CD4-positive, alpha-beta T cell treated with Interleukin-15 for 1 hour (primary cell): ENCODE measurements at regions not wholly inside any gene's neighbourhood (a gene's known extent, or its start where the extent isn't known, plus 50 kb on each side); places are given as distances from the start of the nearest gene placed in this dataset.

ENCODE experiments used
- DNase-seq: peaks from one replicate; pipeline ENCODE4 v3.0.0-alpha.2; 2020

DNA sequence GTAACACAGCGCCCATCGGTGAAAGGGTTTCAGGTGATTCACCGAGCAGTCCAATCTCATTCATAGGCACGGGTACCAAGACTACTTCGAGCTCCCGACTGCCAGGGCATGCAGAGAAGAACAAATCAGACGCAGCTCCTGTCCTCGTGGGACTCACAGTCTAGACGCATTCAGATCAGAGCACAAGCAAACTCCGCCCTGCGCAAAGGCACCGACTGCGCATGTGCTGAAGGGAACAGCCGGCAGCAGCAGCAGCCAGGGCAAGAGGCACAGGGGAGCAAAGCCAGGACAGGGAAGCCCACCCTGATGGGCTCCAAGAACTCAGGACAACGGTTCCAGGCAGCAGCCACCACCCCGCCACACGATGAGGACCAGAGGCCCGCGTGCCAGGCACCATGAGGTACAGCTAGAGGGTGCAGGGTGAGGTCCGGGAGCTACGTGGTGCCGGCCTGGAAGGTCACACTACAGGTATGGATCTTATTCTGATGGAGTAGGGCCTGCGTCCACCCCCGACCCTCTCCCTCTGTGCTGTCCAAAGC is 315.7 kb downstream of the FOXL1 start:
- DNase-seq = no peak

DNA sequence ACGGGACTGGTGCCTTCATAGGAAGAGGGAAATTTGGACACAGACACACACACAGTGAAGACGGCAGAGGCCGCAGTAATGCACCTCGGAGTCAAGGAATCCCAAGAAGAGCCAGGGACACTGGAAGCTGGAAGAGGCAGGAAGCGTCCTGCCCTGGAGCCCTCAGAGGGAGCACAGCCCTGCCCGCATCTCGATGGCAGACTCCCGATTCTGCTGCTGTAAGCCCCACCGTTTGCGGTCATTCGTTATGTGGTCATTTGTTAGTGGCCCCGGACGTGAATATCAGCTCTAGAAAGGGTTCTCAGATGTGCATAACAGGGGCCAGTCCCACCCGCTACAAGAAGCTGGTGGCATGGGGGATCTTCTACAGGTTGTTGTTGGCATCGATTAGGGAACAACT is 316.6 kb downstream of the FOXL1 start:
- DNase-seq = no peak

DNA sequence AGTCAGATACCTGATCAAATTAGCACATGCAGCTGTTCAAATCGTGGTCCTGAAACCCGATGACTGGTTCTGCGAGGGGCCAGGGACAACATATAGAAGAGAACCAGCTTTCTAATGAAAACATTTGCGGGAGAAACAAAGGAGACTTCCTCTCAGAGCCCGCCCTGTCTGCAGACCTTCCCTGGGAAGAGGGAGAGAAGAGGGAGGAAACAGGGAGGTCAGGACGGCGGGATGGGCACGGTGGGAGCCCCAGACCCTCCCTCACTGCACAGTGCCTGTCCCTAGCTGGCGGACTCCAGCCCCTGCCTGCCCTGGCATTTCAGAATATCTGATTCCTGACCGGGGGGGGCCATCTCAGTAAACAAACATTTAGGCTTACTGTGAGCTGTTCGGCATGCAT is 317.3 kb downstream of the FOXL1 start:
- no peak for DNase-seq

DNA sequence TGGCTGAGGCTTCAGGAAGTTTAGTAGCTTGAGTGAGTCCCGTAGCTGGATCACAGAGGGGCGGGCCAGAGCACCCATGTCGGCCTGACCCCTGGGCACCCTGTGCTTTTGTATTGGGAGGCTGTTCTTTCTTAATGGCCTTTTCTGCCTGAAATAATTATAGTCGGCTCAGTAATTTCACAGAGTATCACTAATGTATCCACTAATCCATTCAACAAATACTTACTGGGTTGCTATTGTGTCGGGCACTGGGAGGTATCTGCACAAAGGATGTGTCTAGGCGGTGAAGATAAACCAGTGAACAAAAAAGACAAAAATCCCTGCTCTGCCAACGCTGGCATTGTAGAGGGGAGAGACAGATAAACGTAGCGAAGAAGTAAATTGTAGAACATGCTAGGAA is 318.6 kb downstream of the FOXL1 start:
- no peak for DNase-seq

DNA sequence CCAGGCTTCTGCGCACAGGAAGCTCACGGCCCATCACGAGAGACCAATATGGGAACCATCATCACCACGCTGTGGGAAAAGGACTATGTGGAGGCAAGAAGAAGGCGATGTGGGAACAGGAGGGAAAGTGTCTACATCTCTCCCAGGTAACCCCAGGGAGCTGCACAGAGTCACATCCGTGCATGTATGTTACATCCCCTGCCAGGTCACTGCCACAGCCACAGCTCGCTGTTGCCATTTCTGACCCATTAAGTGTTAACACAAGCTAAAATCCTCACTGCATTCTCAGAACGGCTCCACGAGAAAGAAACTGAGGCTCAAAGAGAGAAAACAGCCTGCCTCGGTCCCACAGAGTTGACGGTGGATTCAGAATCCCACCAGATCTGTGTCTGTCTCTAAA is 319.1 kb downstream of the FOXL1 start:
- no peak for DNase-seq

DNA sequence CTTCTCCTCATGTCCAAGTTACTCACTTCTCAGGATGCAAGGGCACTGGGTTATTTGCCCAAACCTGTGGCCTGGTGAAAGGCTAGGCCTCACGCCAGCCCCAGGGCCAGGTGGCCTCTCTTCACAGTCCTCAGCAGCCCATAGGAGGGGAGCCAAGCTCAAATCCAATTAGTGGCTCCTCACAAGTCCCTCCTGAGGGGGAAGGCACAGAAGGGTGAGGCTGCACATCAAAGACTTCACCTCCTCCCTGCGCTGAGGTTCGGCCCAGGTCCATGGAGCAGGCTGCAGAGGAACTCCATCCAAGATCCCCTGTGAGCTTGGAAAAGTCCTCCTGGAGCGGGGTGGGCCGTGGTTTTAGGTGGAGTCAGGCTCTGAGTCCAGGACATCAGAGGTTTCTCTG is 320.0 kb downstream of the FOXL1 start:
- no peak for DNase-seq

DNA sequence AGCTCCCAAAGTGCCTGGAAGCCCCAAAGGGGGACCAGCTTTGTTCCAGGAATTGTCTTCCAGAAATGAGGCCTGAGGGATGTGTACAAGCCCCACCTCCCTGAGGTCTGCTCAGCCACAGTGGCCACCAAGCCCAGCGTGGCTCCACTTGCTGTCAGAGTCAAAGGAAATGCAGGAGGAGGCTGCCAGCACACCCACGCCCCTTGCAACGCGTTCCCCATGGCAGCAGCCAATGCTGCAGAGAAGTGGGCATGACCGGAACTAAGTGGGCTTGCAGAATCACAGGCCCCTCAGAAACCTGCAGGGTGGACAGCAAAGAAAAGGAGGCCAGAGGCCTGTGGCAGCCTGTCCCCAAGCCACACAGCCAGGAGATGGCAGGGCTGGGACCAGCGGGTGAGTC is 320.8 kb downstream of the FOXL1 start:
- DNase-seq = no peak

DNA sequence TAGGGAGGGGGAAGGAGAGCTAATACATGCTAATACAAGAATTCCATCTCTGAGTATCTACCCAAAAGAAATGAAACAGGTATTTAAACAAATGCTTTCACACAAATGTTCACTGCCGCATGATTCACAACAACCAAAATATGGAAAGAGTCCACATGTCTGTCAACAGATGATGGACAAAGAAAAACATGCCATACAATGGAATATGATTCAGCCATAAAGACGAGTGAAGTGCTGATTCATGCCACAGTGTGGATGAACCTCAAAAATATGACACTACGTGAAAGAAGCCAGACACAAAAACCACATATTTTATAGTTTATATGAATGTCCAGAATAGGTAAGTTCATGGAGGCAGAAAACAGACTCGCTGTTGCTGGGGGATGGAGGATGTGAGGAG is 321.4 kb downstream of the FOXL1 start:
- no peak for DNase-seq

DNA sequence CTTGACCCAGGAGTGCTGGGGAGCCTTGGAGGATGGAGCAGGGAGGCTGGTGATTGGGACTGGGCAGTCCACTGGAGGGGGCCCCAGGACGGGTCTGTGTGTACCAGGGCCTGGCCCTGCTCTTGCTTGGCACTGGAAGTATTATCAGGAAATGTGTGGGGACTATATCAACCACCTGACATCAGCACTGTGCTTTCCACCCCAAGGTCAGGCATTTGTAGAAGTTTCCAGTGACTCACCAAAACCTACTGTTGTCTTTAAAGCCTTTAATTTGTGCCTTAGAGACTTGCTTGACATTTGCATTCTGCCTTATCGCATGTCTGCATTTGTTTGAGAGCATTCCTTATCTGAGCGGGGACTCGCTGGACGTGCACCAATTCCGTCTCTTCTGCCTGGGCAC is 323.1 kb downstream of the FOXL1 start:
- no peak for DNase-seq

DNA sequence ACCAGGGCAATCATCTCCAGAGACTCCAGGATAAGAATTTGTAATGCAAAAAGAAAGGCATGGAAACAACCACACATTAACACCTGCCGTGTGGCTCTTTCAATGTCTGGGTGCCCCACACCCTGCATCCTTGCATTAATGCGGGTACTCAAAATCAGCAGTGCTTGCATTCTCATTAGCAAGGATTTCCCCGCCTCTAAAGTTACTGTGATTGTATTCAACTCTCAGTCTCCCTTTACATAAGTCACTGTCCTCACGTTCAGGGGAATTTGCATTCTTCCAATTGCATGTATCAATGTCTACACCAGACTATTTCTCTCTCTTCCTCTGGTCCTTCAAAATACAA is 324.3 kb downstream of the FOXL1 start:
- no peak for DNase-seq

DNA sequence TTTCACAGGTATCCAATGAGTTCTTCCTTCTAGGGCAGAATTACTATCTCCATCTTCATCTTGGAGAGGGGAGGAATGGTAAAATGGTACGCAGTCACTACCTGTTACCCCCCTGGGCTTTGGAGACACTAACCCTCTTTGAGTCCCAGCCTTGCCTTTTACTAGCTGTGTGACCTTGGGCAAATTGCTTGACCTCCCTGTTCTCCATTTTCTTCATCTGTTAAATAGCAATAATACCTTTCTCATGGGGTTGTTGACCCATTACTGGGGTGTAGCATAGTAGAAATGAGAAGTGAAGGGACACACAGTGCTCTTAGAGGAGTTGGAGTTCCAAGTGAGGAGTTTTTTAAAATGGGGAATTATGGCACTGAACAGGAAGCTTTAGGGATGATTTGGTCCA is 324.7 kb downstream of the FOXL1 start:
- no peak for DNase-seq

DNA sequence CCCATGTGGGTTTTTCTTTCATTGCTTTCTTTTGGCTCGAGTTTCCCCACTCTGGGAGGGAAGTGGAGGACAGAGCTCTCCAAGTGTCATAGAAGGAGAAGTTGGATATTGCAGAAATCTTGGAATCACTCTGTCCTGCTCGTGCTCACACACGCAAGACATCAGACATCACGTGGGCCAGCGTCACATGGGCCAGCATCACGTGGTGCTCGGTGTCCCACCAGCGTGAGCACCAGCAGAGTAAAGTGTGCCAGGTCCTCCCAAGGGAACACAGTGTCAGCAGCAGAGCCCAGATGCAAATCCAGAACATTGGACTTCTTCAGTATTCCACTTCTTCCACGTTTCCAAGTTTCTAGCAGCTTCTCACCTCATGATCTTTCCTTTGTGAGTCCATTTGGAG is 327.0 kb downstream of the FOXL1 start:
- DNase-seq = no peak

DNA sequence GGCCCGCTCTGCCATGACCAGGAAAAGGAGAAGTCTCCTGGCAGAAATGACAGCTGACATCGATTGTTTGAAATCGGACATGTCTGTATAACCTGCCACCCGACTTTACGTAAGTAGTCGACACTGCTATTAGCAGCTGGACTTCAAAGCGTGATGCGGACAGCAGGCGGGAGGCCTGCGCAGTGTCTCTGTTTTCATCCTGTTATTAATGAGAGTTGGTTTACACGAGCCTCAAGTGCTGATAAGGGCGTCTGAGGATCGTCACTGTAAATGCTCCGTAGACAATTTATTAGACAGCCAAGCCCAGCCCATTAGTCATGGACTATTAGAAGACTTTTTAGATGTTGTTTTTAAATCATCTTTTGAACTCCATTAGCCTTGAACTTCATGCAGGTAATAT is 328.3 kb downstream of the FOXL1 start:
- DNase-seq = no peak

DNA sequence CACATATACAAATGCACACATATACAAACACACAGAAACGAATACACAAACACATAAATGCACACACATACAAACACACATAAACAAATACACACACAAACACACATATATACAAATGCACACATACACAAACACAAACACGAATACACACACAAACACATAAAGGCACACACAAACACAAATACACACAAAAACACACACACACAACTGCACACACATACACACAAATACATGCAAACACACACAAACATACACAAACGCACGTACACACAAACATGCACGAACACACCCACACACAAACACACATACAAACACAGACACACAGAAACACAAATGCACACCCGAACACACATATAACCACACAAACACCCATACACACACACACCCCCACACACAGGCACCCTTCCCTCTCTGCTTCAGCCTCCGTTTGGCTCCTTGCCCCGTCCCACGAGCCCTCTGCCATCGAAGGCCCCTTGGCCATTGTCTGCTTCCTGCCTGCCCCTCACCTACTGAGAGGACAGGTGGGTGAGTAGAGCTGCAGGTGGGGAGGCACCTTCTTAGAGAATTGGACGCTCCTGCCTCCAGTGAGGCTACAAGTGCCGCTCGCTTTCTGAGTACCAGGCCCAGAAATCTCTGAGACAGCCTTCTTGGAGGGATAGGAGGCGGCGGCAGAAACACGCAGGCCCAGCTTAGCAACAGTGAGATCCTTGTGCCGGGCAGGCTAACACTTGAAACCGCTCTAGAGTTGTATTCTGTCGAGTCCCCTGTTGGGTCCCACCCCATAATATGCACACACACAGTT is 331.2 kb downstream of the FOXL1 start:
- no peak for DNase-seq

DNA sequence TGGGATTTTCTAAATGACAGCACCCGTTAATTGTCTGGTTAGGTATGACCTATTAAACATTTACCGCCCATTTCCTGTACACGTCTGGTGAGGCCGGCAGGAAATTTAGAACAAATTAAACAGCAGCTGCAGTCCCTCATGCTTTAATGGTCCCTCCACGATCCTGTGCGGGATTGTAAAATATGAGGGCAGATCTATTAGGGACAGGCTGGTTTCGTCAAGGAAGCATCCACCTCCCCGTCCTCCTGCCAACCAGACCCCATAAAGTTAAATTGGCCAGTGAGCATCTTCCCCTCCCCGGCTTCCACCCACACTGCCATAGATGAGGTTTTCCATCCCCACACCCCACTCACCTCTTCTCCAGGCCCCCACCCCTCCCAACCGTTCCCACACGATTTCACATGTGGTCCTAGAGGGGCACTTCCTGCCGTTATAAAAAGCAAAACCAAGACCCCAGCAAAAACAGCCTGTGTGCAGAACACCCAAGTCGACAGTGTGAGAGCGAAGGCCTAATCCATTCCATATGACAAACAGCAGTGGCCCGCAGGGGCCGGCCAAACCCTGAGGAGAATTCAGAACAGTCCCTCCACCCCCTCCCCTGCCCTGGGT is 331.9 kb downstream of the FOXL1 start:
- no peak for DNase-seq

DNA sequence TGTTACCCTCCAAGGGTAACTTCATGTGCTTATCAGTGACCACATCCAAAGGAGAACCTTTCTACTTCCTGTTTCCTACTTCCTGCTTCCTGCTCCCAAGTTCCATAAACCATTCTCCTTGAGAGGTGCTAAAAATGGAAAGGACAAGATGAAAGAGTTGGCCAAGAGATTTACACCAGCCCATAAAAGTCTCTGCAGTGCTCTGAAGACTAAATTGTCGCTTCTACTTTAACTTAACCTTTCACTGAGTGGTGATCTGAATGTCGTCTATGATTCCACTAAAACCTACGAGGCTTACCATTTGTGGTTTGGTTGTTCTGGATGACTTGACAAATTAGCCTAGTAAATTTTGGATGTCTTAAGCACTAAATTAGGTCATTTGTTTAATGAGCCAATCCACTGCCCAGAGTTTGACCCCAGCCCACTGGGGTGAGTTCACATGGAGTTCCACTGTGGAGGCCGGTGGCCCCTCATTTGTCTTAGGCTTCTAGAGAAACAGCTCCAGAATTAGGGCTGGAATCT is 333.1 kb downstream of the FOXL1 start:
- DNase-seq = no peak

DNA sequence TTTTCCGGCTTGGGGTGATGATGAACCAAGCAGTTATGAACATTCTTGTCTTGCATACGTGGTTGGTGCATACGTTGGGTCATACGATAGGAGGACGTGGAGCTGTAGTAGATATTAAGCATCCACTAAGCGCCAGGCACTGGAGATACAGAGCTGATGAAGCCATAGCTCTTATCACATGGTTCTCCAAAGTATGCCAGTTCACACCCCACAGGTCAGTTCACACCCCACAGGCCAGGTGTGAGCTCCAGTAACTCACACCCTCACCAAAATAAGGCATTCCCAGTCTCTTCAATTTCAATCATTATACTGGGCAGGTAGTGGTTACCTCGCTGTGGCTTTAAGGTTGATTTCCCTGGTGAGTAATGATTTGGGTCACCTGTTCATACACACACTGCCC is 335.5 kb downstream of the FOXL1 start:
- no peak for DNase-seq

DNA sequence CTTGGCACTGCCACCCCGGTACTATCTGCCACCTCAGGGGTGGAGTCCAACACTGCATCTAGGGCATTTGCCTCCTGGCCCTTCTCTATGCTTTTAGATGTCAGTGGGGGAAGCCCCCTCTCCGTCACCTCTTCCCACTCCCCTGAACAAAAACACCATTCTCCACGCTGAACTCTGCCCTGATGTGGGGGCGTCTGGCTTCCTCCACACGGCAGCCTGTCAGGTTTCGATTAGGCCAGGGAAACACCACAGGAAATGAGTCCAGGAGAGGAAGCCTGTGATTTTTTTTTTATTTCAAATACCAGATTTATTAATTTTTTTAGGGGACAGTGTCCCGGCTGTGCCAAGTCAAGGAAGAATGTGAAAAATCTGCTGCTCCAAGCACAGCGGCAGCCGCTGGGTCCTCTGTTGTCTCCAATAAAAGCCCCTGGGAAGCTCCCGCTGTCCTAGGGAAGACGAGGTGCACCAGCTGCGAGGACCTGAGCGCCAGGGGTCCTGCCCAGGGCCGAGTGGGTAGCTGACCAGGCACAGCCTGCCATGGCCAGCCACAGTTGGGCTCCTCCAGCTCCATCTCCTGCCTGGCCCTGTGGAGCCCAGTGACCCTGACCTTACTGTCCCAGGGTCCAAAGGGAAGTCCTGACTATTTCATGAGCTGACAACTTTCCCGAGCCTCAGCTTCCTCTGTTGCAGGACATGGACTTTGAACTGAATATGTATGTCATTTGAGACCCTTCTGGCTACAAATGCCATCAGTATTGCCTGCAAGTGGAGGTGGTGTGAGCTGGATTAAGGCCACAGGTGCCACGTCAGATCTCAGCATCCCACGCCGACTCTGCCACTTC is 336.7 kb downstream of the FOXL1 start:
- DNase-seq = no peak

DNA sequence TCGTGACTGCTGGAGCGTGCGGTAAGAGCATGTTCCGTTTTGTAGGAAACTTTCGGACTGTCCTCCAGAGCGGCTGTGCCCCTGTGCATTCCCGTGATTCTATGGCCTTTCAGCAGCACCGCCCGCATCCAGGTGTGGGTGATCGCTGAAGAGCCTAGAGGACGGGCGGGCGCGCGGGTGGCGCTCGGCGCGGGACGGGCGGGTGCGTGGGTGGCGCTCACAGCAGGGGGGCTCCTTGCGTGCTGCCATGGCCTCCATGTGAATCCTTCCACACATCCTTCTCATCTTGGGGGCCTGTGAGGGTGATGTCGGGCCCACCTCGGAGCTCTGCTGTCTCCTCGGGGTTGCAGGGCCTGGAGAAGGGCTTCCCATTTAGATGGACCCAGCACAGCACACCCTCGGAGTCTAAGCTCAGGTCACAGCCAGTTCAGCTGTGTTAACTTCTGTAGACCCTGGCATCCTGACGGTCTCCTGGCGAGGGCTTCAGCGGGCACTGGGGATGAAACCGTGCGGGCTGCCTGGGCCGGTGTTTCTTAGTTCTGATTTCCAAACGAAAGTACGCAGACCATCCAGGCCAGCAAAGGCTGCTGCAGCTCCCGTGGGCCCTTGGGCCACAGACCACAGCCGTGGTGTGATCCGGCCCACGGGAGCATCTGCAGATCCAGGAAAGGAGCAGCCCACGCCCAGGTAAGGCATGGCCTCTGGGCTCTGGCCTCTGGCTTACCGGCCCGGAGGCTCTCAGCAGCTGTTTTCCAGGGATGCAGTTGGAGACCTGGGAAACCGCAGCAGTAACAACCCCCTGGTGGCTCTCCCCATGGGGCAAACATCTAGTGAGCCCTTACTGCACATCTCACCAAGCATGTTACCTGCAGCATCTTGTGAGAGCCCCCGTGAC is 339.4 kb downstream of the FOXL1 start:
- DNase-seq = no peak

DNA sequence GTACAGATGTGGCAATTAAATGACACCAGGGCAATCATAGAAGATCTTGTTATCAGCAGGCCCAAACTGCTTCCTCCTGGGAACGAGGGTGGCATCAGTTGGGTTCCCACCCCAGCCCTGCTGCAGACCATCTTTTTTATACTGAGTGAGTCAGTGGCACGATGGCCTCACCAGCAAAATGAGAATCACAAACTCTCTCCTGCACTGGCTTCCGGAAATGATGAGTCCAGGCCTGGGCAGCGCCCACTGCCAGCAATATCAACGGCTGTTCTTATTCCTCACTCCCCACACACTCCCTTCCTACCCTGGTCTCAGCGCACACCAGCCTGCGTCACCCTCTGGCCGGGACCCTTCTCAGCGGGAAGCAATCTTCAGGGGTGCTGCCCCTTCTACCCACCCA is 340.3 kb downstream of the FOXL1 start:
- no peak for DNase-seq

DNA sequence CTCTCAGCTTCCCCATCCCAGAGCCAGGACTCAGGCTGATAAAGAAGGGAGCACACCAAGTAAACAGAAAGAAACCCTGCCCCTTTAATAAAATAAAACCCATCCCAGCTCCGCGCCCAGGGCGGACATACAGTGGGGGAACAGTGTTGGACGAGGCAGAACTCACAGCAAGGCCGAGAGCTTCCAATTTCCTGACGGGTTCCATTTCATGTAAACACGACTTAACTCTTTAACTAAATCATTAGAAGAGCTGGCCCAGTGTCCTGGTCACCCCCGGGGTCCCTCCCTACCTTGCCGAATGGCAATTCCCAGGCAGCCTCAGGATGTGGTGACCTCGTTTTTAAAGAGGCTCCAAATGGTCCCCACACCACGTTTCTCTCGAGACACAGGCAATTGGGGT is 340.7 kb downstream of the FOXL1 start:
- no peak for DNase-seq

DNA sequence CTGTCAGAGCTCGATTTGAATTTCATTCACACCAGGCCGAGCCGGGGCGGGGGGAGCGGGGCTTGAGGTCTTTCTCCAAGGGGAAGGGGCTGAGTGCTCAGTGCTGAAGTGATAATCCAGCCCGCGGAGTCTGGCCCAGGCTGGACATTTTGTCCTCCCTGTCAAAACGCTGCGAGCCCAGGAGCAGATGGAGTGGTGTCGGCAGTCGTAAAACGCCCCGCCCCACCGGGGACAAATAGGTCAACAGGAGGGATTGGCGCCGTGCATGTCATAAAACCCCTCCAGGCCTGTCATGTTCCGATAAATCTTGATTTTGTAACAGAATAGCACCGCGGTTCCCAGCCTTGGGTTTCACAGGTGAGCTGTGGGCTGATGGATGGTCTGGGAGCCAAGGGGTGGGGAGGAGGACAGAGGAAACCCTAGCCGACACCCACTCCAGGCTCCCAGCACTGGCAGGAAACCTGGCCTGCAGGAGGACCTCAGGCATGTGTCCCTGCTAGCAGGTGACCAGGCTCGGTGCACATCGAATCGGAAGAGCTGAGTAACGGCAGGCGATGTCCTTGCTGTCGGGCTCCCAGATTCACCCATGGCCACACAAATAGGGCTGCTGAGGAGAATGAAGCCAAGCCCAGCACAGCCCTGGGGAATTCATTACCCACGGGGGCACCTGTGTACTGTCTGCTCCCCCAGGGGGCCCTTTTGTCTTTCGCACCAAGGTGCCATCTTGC is 341.4 kb downstream of the FOXL1 start:
- DNase-seq = no peak
